Spleen (tissue), 7 donors: ENCODE measurements at regions not wholly inside any gene's neighbourhood (a gene's known extent, or its start where the extent isn't known, plus 50 kb on each side); places are given as distances from the start of the nearest gene placed in this dataset.

ENCODE experiments used
- CTCF ChIP-seq, 11 experiments: fragments of 200-600 bp in 7 of 11; fragments of 450-650 bp in 4 of 11; sonication (generic) in 4 of 11; IDR thresholded peaks in 8 of 11; conservative IDR thresholded peaks in 3 of 11; 1 replicate in 7 of 11; 2 replicates in 4 of 11; pipeline versions ENCODE4 v1.4.0 to v1.8.0; 2016 to 2021; ENCODE audit warnings: antibody characterized with exemption in 11 of 11, inconsistent platforms in 4 of 11, mild to moderate bottlenecking in 1 of 11
- POLR2A ChIP-seq, 3 donors: fragments of 450-650 bp; IDR thresholded peaks; one replicate each; pipeline ENCODE4 v1.5.1; 2017; ENCODE audit warnings: antibody characterized with exemption in 3 of 3, mild to moderate bottlenecking in 1 of 3
- donor health status: DM: no; HTN: no; CAD: no; lungs with moderate emphysema.
- donor health status: DM: no; HTN: no; CAD: no.
- donor health status: DM: no; HTN: no; CAD: no.

GRCh38 chr2:133859578-133859977 lies 291.3 kb upstream of the NCKAP5 start:
- TF ChIP-seq CTCF (IDR thresholded peaks at IDR 0.05 in 8 of 11, conservative IDR thresholded peaks at IDR 0.05 in 3 of 11), result no peak
- TF ChIP-seq POLR2A (IDR thresholded peaks at IDR 0.05), result no peak
